ENCODE measurements at regions not wholly inside any gene's neighbourhood (a gene's known extent, or its start where the extent isn't known, plus 50 kb on each side); places are given as distances from the start of the nearest gene placed in this dataset.

DNA sequence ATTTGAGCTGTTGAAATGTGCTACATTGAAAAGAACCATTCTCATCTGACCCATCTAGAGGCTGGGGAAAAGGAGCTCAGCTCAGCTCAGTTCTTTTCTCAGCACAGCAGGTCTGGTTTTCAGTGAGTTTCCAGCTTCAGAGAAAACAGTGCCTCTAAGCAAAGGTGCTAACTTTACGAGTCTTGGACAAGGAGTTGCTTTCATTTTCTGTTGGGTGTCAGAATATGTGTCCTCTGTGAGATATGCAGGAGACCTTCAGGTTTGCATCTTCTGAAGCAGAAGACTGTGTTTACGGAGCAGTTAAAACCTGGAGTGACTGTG, 321.3 kb upstream of the USP24 start:
- TF ChIP-seq POLR2AphosphoS5 (IDR thresholded peaks at IDR 0.05; ENCODE audit: low read depth, low read length), result no peak
- no peak for TF ChIP-seq TAF1 (IDR thresholded peaks at IDR 0.05; ENCODE audit: low read depth, low read length)
- TF ChIP-seq POLR2A (IDR thresholded peaks at IDR 0.05; ENCODE audit: low read depth, low read length), result no peak
- TF ChIP-seq SPI1 (IDR thresholded peaks at IDR 0.05; ENCODE audit: low read depth, low read length), result no peak
- TF ChIP-seq PAX5 (IDR thresholded peaks at IDR 0.05; ENCODE audit: insufficient read depth, low read length, severe bottlenecking), result no peak
- no peak for TF ChIP-seq POU2F2 (IDR thresholded peaks at IDR 0.05; ENCODE audit: low read depth, low read length)
